SIG-M5 treated with dmso at 0.1 percent for 504 hours (cell line): ENCODE measurements at regions not wholly inside any gene's neighbourhood (a gene's known extent, or its start where the extent isn't known, plus 50 kb on each side); places are given as distances from the start of the nearest gene placed in this dataset.
"Not testable (repeated sequence)": the region's sequence is repeated elsewhere in the genome, so short reads cannot be mapped to it uniquely, and the experiment has no call there.

Experiments
- DNase-seq: peaks from one replicate; lab custom pipeline; 2025; ENCODE audit not compliant: unreplicated experiment; lab: John Stamatoyannopoulos, UW

- DNase-seq = no peak
Measured at GRCh38 chr10:45564303-45564959, 108.1 kb downstream of the ZFAND4 start.

GRCh38 chr10:45561952-45562351, 110.6 kb downstream of the ZFAND4 start:
- DNase-seq = no peak

GRCh38 chr10:45560262-45560661, 112.3 kb downstream of the ZFAND4 start:
- no peak for DNase-seq

- DNase-seq = no peak
Measured at GRCh38 chr10:45558425-45558824, 114.1 kb downstream of the ZFAND4 start.

- DNase-seq = peak; percentile 38
Measured at GRCh38 chr10:45557275-45557905, 115.2 kb downstream of the ZFAND4 start.

GRCh38 chr10:45555795-45556194, 116.8 kb downstream of the ZFAND4 start:
- DNase-seq = no peak

GRCh38 chr10:45555332-45555731, 117.2 kb downstream of the ZFAND4 start:
- DNase-seq = not testable (repeated sequence)

GRCh38 chr10:45553613-45554012, 119.0 kb downstream of the ZFAND4 start:
- no peak for DNase-seq

- DNase-seq = no peak
Measured at GRCh38 chr10:45553155-45553554, 119.4 kb downstream of the ZFAND4 start.

- no peak for DNase-seq
Measured at GRCh38 chr10:45552476-45552875, 120.1 kb downstream of the ZFAND4 start.

GRCh38 chr10:45550903-45551786, 121.4 kb downstream of the ZFAND4 start:
- no peak for DNase-seq

GRCh38 chr10:45548068-45548467, 124.5 kb downstream of the ZFAND4 start:
- no peak for DNase-seq

- no peak for DNase-seq
Measured at GRCh38 chr10:45547207-45547606, 125.4 kb downstream of the ZFAND4 start.

GRCh38 chr10:45545150-45545549, 127.4 kb downstream of the ZFAND4 start:
- DNase-seq = no peak

- DNase-seq = no peak
Measured at GRCh38 chr10:45544191-45544590, 128.4 kb downstream of the ZFAND4 start.

- DNase-seq = not testable (repeated sequence)
Measured at GRCh38 chr10:45541032-45541431, 131.5 kb downstream of the ZFAND4 start.

GRCh38 chr10:45540589-45540988, 132.0 kb downstream of the ZFAND4 start:
- DNase-seq = not testable (repeated sequence)

- DNase-seq = not testable (repeated sequence)
Measured at GRCh38 chr10:45539569-45539968, 133.0 kb downstream of the ZFAND4 start.

GRCh38 chr10:45534572-45534971, 138.0 kb downstream of the ZFAND4 start:
- DNase-seq = no peak

GRCh38 chr10:45532480-45532879, 140.1 kb downstream of the ZFAND4 start:
- no peak for DNase-seq

- no peak for DNase-seq
Measured at GRCh38 chr10:45526309-45526905, 146.2 kb downstream of the ZFAND4 start.
